ENCODE measurements at regions not wholly inside any gene's neighbourhood (a gene's known extent, or its start where the extent isn't known, plus 50 kb on each side); places are given as distances from the start of the nearest gene placed in this dataset.
"Not testable (repeated sequence)": the region's sequence is repeated elsewhere in the genome, so short reads cannot be mapped to it uniquely, and the experiment has no call there.

DNA sequence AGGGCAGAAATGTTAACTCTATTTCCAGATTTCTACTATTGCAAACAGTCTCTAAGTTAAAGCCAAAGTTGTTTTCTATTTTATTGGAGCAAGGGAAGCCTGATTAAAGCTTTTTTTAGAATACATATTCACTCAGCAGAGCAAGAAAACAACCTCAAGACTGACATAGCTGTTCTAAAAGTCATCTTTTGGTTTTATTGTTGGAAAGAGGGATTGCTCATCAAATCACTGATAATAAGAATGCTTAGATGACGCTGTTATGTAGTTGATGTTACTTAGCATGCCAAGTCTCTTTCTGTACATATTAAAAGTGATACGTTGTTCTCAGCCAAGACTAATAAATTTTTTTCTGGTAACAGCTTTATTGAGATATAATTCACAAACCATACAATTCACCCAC, 172.6 kb upstream of the LAMA2 start:
- Histone ChIP-seq H4K20me1 (ENCODE audit: control insufficient read depth, extremely low read depth, insufficient read depth, low read length) (no peaks in the 10 kb centered on the region), H3K79me2 (ENCODE audit: control insufficient read depth, insufficient read depth, low read length) (no peaks in the 10 kb centered on the region), H3K27me3 (ENCODE audit: control insufficient read depth, extremely low read depth, insufficient read depth, low read length) (no peaks in the 10 kb centered on the region), H3K4me2 (ENCODE audit: control insufficient read depth, extremely low read depth, insufficient read depth, low read depth, low read length) (no peak overlapping the region), H3K9me3 (ENCODE audit: control insufficient read depth, low read depth, low read length) (no peaks in the 10 kb centered on the region), H3K9ac (ENCODE audit: control insufficient read depth, extremely low read depth, insufficient read depth, low read length) (no peak overlapping the region), H3K9me1 (ENCODE audit: control insufficient read depth, extremely low read depth, insufficient read depth, low read length) (no peaks in the 10 kb centered on the region), H3K36me3 (ENCODE audit: control insufficient read depth in 2 of 2, extremely low read depth in 1 of 2, insufficient read depth in 2 of 2, low read length in 2 of 2) (no peaks in the 10 kb centered on the region), H3K4me3 (ENCODE audit: control insufficient read depth in 2 of 3, extremely low read depth in 1 of 3, insufficient read depth in 2 of 3, low read depth in 1 of 3, low read length in 3 of 3) (no peak overlapping the region), H2AFZ (ENCODE audit: control insufficient read depth, low read length) (no peak overlapping the region), H3K27ac (ENCODE audit: control insufficient read depth, insufficient read depth, low read length) (no peak overlapping the region), H3K4me1 (ENCODE audit: control insufficient read depth, extremely low read depth, insufficient read depth, low read length) (no peaks in the 10 kb centered on the region)
- DNase-seq (ENCODE audit: low read depth, low spot score), result no peak
- FAIRE-seq, result no peak
- TF ChIP-seq CTCF (optimal IDR thresholded peaks at IDR 0.05 in 1 of 3, IDR thresholded peaks at IDR 0.05 in 1 of 3, conservative IDR thresholded peaks at IDR 0.05 in 1 of 3; ENCODE audit: extremely low read depth in 1 of 3, insufficient read depth in 2 of 3, low read length in 3 of 3), result no peak
- TF ChIP-seq EZH2 (IDR thresholded peaks at IDR 0.05; ENCODE audit: low read length), result no peak
- dilution Hi-C loops (cut with MboI; ENCODE audit: extremely low pct_ligation_motif_present, low sequenced_read_pairs), result no loop called here

GRCh38 chr6:128704601-128705000, 178.3 kb upstream of the LAMA2 start:
- H3K79me2 ChIP-seq (ENCODE audit: control insufficient read depth, insufficient read depth, low read length), result no peaks in the 10 kb centered on the region
- no peaks in the 10 kb centered on the region for H3K9me1 ChIP-seq (ENCODE audit: control insufficient read depth, extremely low read depth, insufficient read depth, low read length)
- no peaks in the 10 kb centered on the region for H3K4me1 ChIP-seq (ENCODE audit: control insufficient read depth, extremely low read depth, insufficient read depth, low read length)
- dilution Hi-C loops (cut with MboI; ENCODE audit: extremely low pct_ligation_motif_present, low sequenced_read_pairs), result no loop called here
- H3K4me2 ChIP-seq (ENCODE audit: control insufficient read depth, extremely low read depth, insufficient read depth, low read depth, low read length), result no peak overlapping the region
- no peak overlapping the region for H3K4me3 ChIP-seq (ENCODE audit: control insufficient read depth in 2 of 3, extremely low read depth in 1 of 3, insufficient read depth in 2 of 3, low read depth in 1 of 3, low read length in 3 of 3)
- no peak for FAIRE-seq
- no peak overlapping the region for H2AFZ ChIP-seq (ENCODE audit: control insufficient read depth, low read length)
- H3K27me3 ChIP-seq (ENCODE audit: control insufficient read depth, extremely low read depth, insufficient read depth, low read length), result no peaks in the 10 kb centered on the region
- H3K36me3 ChIP-seq (ENCODE audit: control insufficient read depth in 2 of 2, extremely low read depth in 1 of 2, insufficient read depth in 2 of 2, low read length in 2 of 2), result no peaks in the 10 kb centered on the region
- no peak overlapping the region for H3K27ac ChIP-seq (ENCODE audit: control insufficient read depth, insufficient read depth, low read length)
- H3K9me3 ChIP-seq (ENCODE audit: control insufficient read depth, low read depth, low read length), result no peaks in the 10 kb centered on the region
- no peak for DNase-seq (ENCODE audit: low read depth, low spot score)
- no peaks in the 10 kb centered on the region for H4K20me1 ChIP-seq (ENCODE audit: control insufficient read depth, extremely low read depth, insufficient read depth, low read length)
- no peak for TF ChIP-seq EZH2 (IDR thresholded peaks at IDR 0.05; ENCODE audit: low read length)
- no peak for TF ChIP-seq CTCF (optimal IDR thresholded peaks at IDR 0.05 in 1 of 3, IDR thresholded peaks at IDR 0.05 in 1 of 3, conservative IDR thresholded peaks at IDR 0.05 in 1 of 3; ENCODE audit: extremely low read depth in 1 of 3, insufficient read depth in 2 of 3, low read length in 3 of 3)
- no peak overlapping the region for H3K9ac ChIP-seq (ENCODE audit: control insufficient read depth, extremely low read depth, insufficient read depth, low read length)

GRCh38 chr6:128703794-128704193, 179.1 kb upstream of the LAMA2 start:
- dilution Hi-C loops (cut with MboI; ENCODE audit: extremely low pct_ligation_motif_present, low sequenced_read_pairs); H3K4me1 ChIP-seq (ENCODE audit: control insufficient read depth, extremely low read depth, insufficient read depth, low read length); H3K27ac ChIP-seq (ENCODE audit: control insufficient read depth, insufficient read depth, low read length); H3K9me3 ChIP-seq (ENCODE audit: control insufficient read depth, low read depth, low read length); H3K36me3 ChIP-seq (ENCODE audit: control insufficient read depth in 2 of 2, extremely low read depth in 1 of 2, insufficient read depth in 2 of 2, low read length in 2 of 2); DNase-seq (ENCODE audit: low read depth, low spot score); FAIRE-seq; H3K9me1 ChIP-seq (ENCODE audit: control insufficient read depth, extremely low read depth, insufficient read depth, low read length); H4K20me1 ChIP-seq (ENCODE audit: control insufficient read depth, extremely low read depth, insufficient read depth, low read length); H3K4me2 ChIP-seq (ENCODE audit: control insufficient read depth, extremely low read depth, insufficient read depth, low read depth, low read length); H3K27me3 ChIP-seq (ENCODE audit: control insufficient read depth, extremely low read depth, insufficient read depth, low read length); H2AFZ ChIP-seq (ENCODE audit: control insufficient read depth, low read length); H3K79me2 ChIP-seq (ENCODE audit: control insufficient read depth, insufficient read depth, low read length); H3K9ac ChIP-seq (ENCODE audit: control insufficient read depth, extremely low read depth, insufficient read depth, low read length); H3K4me3 ChIP-seq (ENCODE audit: control insufficient read depth in 2 of 3, extremely low read depth in 1 of 3, insufficient read depth in 2 of 3, low read depth in 1 of 3, low read length in 3 of 3): not testable (repeated sequence)
